HT-29 (cell line): ENCODE measurements at regions not wholly inside any gene's neighbourhood (a gene's known extent, or its start where the extent isn't known, plus 50 kb on each side); places are given as distances from the start of the nearest gene placed in this dataset.
A peak's percentile ranks its signal among the peaks of the same experiment; 100 is the strongest.

Experiments used
- DNase-seq: peaks from one replicate; pipeline ENCODE4 v3.0.0-alpha.2; 2015; ENCODE audit warnings: low spot score

DNA sequence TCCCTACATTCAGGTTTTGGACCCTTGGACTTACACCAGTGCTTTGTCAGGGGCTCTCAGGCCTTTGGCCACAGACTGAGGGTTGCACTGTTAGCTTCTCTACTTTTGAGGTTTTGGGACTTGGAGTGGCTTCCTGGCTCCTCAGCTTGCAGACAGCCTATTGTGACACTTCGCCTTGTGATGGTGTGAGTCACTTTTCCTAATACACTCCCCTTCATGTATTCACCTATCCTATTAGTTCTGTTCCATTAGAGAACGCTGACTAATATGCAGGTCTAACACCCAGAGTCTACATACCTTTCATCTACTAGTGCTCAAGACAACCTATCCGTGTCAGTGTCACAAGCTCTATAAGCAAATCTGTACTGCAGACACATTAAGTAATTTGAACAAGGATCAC, 605.3 kb downstream of the KCNT2 start:
- DNase-seq, result peak; percentile 77

DNA sequence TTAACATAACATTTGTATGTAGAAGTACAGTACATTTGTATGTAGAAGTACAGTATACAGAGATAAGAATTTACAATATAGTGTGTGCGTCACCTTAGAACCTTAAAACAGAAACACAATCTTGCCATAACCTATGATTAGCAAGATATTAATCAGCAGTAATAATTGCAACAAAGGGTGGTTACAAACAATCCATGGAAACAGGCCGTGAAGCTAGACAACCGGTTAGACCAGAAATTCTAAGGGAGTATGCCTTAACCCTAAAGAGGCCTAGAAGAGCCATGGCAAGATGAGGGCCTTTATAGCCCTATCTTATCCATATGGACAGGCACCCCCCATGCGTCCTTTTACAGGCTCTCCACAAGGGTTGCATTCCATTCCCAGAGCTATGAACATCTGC, 605.9 kb downstream of the KCNT2 start:
- DNase-seq, result peak; percentile 82

DNA sequence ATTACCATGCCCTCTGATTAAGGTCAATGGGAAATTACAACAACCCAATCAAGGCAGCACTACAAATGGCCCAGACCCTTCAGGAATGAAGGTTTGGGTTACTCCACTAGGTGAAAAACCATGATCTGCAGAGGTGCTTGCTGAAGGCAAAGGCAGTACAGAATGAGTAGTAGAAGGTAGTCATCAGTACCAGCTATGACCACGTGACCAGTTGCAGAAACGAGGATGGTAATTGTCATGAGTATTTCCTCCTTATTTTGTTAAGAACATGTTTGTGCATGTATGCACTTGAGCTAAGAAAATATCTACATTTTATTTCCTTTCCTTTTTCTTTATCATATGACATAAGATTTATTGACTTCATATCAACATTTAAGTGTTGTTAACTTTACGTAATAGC, 607.1 kb downstream of the KCNT2 start:
- DNase-seq, result no peak

DNA sequence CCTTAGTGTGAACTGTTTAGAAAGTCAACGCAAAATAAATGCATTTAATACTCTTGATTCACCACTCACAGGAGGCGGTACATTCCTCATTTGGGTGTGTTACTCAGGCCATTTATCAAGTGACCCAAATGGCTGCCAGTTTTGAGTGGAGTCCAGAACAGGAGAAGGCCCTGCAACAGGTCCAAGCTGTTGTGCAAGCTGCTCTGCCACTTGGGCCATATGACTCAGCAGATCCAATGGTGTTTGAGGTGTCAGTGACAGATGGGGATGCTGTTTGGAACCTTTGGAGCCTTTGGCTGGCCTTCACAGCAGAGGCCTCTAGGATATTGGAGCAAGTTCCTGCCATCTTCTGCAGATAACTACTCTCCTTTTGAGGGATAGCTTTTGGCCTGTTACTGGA, 609.2 kb downstream of the KCNT2 start:
- DNase-seq, result no peak

DNA sequence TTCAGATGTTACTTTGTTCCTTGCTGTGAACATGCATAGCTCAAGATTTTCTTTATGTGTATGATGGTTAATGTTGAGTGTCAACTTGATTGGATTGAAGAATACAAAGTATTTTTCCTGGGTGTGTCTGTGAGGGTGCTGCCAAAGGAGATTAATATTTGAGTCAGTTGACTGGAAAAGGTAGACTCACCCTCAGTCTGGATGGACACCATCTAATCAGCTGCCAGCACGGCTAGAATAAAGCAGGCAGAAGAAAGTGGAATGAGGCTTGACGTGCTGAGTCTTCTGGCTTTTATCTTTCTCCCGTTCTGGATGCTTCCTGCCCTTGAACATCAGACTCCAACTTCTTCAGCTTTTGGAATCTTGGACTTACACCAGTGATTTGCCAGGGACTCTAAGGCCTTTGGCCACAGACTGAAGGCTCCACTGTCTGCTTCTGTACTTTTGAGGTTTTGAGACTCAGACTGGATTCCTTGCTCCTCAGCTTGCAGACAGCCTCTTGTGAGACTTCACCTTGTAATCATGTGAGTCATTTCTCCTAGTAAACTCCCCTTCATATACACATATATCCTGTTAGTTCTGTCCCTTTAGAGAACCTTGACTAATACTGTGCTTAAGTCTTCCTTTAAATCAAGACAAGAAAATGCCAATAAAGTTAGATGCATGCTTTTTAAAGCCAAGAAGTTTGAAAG, 626.6 kb downstream of the KCNT2 start:
- no peak for DNase-seq

DNA sequence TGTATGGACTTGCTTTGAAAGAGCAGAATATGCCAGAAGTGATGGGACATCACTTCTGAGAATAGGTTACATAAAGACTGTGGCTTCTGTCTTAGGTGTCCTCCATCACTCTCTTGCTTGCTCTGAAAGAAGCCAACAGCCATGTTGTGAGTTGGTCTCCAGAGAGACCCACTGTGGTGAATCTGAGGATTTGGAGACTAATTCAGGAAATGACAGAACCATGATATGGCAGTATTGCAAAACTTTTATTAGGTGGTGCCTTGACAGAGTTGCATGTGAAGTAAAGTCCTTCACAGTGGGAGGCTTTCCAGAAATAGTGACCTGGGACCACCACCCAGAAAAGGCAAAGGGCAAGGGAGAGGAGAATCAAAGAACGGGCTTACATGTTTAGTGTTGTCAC, 628.6 kb downstream of the KCNT2 start:
- no peak for DNase-seq

DNA sequence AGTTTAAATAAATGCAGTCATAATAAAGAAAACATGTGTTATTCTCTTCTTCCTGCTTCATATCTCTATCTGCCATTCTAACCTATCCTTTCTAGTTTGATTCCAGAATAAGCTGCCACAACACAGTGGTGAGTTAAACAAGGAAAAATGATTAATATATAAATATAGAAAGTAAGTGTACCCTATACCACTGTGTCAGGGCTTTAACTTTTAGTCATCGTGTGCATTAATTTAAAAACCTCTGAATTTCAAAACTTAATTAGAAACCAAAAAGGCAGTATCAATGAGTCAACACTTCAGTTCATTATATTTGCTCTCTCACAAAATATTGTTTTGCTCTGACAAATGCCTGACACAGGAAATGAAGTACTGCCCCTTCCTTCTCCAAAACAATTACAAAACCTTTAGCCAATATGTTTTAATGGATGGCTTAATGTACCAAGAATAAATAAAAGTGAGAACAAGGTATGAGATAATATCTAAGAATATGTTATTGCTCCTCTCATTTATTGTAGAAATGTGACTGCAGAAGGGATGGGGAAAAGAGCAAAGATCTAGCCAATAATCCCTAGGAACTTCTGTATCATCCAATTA, 634.8 kb downstream of the KCNT2 start:
- DNase-seq, result no peak

DNA sequence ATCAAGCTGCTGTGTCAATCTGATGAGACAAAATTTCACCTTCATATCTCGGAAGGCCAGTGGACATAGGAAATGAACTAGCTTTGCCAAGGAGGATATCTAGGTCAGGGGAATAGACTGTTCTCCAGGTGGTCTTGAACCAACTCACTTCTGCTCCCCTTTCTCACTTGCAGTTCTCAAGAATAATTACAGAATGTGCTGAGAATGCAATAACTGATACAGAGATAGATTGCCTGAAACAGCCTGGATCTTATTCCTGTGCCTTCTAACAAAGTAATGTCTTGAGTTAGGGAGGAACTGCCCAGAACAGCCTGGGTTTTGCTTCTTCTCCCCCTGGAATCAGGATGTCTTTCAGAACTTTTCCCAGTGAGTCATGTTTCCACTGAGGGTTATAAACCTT, 636.7 kb downstream of the KCNT2 start:
- no peak for DNase-seq

DNA sequence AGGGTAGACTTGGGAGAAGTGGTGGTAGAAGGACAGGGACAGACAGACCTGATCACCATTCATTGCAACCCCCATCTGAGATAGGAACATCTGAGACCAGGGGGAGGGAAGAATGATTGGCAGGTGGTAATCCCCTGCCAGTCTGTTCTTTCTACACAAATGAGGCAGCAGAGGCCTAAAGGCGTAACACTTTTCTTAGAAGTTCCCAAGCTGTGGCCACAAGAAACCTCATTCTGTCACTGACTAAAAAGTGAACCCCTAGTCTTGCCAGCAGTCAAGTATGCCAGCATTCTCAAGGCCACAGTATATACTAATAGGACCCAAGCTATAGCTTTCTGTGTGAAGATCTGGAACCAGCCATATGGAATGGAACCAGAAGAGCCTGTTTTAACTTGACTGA, 638.0 kb downstream of the KCNT2 start:
- DNase-seq, result no peak

DNA sequence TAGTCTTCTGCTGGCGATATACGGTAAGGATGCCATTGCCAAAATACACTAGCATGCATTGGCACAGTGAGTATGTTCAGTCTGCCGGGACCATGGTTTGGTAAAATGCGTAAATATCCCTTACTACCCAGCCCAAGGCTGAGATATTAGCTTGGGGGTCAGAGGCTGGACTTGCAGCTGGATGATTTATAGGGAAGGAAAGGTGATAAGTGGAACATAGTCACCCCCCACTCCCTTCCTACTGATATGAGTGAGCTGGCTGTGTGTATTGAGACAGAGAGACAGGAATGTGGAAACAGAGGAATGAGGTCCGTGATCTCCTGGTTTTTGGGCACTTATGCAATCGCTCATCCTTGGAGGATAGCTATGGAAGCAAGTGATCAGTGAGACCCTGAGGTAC, 642.8 kb downstream of the KCNT2 start:
- no peak for DNase-seq

DNA sequence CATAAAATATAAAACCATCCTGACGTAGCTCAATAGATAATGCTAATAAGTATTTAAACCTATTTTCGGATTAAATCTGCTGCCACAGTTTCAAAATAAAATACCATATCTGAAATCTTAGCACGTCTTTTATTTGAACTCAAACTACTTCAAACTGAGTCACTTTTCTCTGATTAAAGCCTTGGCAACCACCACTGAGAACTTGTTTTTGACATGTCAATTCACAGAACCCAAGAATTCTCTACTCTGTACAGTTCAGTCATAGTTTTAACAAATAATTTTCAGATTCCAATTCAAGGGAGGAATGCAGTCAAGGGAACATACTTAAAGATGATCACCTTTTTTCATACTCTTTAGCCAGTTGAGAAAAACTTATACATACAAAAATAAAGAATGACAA, 643.2 kb downstream of the KCNT2 start:
- no peak for DNase-seq

DNA sequence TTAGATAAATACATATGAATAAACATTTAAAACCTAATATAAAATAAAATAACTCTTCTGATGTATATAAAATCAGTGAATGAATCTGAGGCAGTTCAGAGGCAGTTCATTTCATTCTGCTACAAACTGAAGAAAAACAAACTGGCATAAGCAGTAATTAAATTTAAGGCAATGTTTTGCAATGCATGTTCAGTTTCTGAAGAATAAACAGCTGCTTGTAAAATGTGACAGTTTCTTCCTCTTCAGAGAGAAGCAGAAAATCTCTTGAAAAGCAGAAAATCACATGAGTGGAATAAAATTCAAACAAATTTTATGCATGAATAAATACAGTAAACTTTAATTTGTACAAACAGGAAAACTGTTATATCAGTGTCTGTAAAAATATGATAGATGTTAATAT, 643.7 kb downstream of the KCNT2 start:
- no peak for DNase-seq

DNA sequence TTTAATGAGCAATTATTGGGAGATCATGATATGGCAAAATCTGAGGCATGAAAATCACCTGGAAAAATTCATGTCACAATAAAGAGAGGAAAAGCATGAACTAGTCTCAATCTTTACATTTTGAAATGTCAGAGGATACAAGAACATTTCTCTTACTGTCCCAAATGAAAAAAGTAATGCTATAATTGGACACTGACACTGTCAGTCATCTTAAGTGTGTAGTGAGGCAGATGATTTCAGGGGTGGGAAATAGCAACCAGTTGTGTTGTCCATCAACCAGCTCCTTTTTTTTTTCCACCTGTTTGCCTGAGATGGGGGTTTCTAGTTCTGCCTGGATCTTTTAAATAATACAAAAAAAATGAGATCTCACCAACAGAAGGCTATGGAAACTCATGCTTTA, 646.2 kb downstream of the KCNT2 start:
- no peak for DNase-seq

DNA sequence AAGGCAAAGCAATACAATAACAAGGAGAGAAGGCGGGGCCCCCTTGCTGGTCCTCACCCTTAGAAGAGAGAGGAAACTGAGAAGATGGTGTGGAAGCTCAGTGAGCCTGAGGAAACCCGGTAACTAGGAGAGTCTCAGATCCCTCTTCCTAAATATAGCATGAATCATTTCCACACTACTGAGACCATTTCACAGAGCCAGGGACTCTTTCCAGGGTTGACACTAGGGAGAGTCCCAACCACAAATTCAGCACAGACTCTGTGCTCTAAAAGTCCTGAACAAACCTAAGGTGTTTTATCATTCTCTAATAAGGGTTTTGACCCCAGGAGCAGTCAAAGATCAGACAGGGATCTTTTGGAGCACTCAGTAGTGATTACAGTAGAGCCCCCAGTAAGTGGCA, 647.7 kb downstream of the KCNT2 start:
- DNase-seq, result no peak

DNA sequence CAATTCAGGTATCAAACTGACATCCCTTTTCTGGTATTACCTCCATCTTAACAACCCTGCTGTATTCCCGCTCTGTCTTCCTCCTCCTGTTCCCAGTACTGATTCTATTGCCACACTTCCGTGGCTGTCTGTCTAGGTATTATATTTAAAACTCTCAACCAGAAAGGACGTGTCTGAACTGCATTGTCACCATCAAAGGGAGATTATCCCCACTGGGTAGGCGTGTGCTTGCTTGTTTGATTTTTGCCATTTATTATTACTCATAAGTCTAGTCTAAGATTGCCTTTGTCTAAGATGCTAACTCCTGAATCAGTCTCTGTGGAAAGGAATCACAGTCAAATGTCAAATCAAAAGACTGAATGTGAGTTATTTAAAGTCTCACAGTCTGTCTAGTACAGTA, 650.1 kb downstream of the KCNT2 start:
- no peak for DNase-seq

DNA sequence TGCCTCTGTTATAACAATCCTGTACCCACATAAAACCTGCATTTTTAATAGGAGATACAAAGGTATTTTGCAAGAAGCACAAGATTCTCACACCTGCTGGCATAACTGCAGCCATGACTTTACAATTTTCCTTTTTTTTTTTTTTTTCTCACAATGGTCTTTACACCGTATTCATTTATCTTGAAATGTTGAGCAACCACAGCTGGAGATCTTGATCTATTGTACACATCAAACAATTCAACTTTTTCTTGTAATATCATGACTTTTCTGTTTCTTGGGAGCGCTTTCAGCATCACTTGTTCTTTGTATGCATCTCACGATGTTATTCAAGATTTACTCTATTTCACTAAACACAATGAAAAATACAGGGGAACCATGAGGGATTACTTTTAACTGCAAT, 651.4 kb downstream of the KCNT2 start:
- no peak for DNase-seq

DNA sequence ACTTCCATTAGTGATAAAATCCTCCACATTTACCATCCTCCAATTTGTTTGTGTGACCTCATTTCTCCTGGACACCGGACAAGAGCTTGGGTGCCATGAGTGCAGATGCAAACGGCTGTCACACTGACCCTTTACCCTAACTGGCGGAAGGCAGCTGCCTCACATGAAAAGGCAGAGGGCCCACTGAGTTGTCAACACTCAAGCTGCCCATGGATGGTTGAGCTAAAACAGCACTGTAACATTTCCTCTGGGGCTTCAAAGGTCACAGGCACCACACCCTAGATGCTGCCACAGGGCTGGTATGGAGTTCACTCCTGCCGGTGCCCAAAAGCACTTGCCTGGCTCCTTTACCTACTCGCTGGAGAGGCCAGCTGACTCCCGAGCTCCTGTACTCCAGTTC, 653.4 kb downstream of the KCNT2 start:
- DNase-seq, result no peak

DNA sequence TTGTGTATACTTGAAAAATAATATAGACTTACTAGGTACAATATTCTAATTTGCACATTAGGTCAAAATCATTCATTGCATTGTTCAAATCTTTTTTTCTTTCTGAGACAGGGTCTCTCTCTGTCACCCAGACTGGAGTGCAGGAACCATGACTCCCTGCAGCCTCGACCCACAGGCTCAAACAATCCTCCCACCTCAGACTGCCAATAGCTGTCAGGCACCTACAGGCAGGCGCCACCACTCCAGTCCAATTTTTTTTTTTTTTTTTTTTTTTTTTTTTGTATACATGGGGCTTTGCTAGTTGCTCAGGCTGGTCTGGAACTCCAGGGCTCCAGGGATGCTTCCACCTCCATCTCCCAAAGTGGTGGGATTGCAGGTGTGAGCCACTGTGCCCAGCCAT, 656.9 kb downstream of the KCNT2 start:
- DNase-seq, result no peak

DNA sequence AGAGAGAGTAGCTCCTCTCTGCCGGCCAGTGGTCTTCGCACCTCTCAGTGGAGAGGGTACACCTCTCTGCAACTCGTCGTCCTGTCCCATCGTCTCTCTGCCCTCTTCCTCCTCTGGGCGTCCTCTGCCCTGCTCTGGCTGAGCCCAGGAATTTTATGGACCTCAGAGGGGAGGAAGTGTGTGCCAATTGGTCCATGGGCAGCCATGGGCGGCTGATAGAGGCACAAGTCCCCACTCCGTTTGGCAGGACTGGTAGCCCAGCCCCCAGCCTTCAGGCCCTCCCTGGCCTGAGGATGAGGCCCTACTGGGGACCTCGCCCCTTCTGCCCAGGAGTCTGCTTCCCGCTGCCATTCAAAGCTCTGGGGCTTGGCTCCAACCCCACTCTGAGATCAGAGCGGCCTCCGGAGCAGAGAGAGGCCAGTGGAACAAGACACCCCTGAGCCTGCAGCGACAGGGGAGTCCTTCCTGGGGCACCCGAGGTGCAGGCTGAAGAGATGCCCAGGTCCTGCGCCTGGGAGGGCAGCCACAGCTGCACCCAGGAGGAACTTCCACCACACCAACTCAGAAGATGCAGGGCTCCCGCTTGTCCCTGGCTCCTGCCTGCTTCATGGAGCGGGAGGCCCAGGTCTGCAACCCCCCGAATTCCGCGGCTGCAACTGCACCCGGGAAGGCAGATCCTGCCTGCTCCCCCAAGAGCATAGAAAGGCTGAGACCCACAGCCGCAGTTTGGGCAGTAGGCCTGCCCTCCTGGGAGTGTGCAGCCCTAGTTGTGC, 659.9 kb downstream of the KCNT2 start:
- no peak for DNase-seq

DNA sequence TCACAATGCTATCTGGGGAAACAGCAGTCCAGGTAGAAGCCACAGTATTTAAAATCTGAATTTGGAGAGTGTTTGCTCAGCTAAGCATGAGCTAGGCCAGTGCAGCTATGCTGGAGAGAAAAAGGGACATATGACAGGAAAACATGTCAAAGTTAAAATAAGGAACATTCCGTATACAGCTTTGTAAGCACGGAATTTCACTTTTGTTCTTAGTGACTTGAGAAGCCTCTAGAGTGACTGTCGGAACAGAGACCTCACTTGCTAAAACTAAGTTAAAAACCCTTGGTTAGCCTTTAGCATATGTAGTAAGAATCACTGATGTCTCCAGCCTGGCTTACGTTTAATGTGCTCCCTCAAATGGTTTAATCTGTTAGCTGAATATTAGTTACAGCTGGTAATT, 661.7 kb downstream of the KCNT2 start:
- no peak for DNase-seq

DNA sequence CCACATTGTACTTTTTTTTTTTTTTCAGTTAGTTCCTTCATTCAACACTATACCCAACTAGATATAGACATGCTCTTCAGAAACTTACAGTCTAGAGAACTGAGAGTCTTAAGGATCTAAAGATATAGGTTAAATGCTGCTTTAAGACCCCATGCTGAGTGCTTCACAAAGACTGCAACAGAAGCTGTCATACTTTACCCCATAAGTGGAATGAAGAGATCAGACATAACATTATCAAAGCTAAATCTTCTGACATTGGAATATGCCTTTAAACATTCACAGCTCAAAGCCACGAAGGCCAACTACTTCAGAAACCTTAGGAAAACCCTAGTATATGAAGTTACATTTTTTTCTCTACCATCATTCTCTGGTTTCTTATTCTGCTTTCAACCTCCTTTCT, 666.4 kb downstream of the KCNT2 start:
- no peak for DNase-seq

DNA sequence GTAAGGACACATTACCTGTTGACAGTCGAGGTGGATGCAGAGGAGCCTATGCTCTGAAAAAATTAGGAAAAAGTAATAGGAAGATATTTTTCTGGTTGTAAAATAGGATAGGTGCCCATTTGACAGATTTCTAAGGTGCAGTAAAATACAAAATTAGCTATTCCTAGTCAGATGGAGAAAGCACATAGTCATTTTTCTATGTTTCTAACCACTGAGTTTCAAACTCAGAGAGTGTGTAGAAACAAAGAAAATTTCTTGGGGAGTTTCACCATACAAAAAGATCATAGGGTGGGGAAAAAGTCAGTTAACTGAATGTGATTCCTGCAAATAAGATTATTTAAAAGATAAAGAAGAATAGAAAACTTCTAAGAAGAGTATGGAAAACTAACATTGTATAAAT, 666.9 kb downstream of the KCNT2 start:
- DNase-seq, result no peak

DNA sequence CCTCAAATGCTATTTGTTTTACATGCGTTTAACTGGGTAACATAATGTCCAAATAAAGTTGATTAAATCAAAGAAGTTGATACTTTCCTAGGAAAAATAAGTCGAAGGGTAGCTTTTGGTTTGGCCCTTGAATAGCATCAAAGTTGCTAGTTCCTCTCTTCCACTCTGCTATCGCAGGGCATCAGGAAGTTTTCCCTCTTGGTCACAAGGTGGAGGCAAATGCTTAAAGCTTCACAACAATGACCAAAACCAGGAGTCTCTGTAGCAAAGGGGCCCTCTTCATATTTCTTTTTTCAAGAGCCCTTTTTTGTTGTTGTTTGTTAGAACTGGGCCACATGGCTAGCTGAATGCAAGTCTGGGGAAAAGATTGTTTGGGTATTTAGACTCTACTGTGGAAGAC, 668.4 kb downstream of the KCNT2 start:
- DNase-seq, result peak; percentile 48
